ENCODE measurements at regions not wholly inside any gene's neighbourhood (a gene's known extent, or its start where the extent isn't known, plus 50 kb on each side); places are given as distances from the start of the nearest gene placed in this dataset.
"Not testable (repeated sequence)": the region's sequence is repeated elsewhere in the genome, so short reads cannot be mapped to it uniquely, and the experiment has no call there.

DNA sequence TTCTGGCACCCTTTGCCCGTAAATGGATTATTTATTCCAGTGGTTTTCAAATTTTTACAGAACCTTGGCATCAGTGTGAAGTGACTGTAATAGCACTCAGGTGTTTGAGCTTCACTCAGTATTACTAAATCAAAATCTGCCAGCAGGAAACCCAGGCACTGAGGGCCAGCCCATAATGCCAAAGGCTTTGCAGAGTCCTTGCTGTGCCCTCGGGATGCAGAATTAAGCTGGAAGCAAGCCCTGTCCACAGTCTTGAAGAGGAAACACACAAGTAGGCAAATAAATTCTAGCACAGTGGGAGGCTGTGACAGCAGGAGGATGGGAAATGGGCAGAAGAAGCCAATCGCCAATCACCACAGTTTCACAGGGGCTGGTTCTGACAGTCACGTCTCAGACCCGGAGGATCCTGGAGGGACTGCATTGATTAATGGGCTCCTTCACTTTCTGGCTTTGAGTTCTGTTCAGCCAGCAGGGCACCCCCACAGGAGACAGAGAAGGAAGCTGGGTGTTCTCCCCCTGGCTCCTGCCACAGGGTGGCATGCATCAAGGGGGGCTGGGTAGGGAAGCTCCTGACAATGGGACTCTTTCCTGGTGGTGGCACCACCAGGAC lies 138.8 kb downstream of the MTNR1A start:
- no peaks in the 10 kb centered on the region for H3K36me3 Mint-ChIP-seq (ENCODE audit: insufficient read depth)
- no peaks in the 10 kb centered on the region for H3K9me3 Mint-ChIP-seq
- no peak overlapping the region for H3K4me3 Mint-ChIP-seq
- no peaks in the 10 kb centered on the region for H3K4me1 Mint-ChIP-seq
- H3K27ac Mint-ChIP-seq (ENCODE audit: low read depth): no peak overlapping the region
- peaks cover 14% of the 10 kb centered on the region for H3K27me3 Mint-ChIP-seq
- ATAC-seq (replicated peaks; ENCODE audit: extremely low read depth, poor library complexity, severe bottlenecking) (no peak), DNase-seq (ENCODE audit: low spot score in 2 of 2) (no peak)

GRCh38 chr4:186414390-186414789 lies 141.0 kb downstream of the MTNR1A start:
- DNase-seq (ENCODE audit: low spot score in 2 of 2) (no peak), ATAC-seq (replicated peaks; ENCODE audit: extremely low read depth, poor library complexity, severe bottlenecking) (no peak)
- Mint-ChIP-seq H3K4me1 (no peaks in the 10 kb centered on the region), H3K27me3 (peaks cover 14% of the 10 kb centered on the region), H3K27ac (ENCODE audit: low read depth) (no peak overlapping the region), H3K36me3 (ENCODE audit: insufficient read depth) (no peaks in the 10 kb centered on the region), H3K9me3 (no peaks in the 10 kb centered on the region), H3K4me3 (no peak overlapping the region)

DNA sequence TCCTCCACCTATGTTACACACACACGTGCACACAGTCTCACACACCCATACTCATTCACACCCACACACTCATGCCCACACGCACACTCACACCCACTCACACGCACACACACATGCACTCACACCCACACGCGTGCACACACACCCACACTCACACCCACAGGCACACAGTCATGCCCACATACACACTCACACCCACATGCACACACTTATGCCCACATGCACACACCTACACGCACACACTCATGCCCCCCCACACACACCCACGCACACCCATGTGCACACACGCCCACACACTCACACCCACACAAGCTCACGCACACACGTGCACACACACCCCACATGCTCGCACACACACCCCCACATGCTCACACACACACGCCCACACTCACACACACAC lies 140.0 kb downstream of the F11 start:
- Mint-ChIP-seq H3K4me1 (no peaks in the 10 kb centered on the region), H3K36me3 (ENCODE audit: insufficient read depth) (no peaks in the 10 kb centered on the region)

DNA sequence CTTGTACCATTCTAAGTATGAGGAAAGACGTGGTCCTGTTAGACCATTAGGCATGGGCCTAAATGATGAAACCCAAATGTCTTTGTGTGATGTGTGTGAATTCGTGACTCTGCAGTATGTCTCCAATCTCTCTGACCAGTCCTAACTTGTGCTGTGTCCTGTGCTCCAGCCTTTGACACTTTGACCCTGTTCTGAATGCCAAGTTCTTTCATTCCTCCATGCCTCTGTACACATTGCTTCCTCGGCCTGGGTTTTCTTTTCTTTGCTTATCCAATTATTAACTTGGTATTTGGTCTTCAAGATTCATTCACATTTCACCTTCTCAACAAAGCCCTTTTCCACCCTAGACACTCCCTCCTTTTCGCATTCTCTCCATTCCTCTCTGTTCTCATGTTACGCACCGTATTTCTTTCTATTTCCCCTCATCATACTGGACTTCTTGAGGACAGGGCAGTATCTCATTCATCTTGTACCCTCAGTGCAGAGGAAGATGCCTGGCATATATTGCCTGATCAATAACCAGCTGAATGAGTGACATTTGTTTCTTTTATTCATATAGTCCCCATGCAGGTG lies 138.7 kb downstream of the F11 start:
- peaks cover 9% of the 10 kb centered on the region for H3K9me3 Mint-ChIP-seq
- H3K27me3 Mint-ChIP-seq: no peaks in the 10 kb centered on the region
- DNase-seq (ENCODE audit: low spot score in 2 of 2) (no peak), ATAC-seq (replicated peaks; ENCODE audit: extremely low read depth, poor library complexity, severe bottlenecking) (no peak)
- H3K27ac Mint-ChIP-seq (ENCODE audit: low read depth): no peak overlapping the region
- no peaks in the 10 kb centered on the region for H3K36me3 Mint-ChIP-seq (ENCODE audit: insufficient read depth)
- no peaks in the 10 kb centered on the region for H3K4me1 Mint-ChIP-seq
- H3K4me3 Mint-ChIP-seq: no peak overlapping the region

More for the DNA sequence above, 140.0 kb downstream of the F11 start:
- Mint-ChIP-seq H3K27ac (ENCODE audit: low read depth) (no peak overlapping the region), H3K4me3 (no peak overlapping the region), H3K9me3 (peaks cover 9% of the 10 kb centered on the region), H3K27me3 (no peaks in the 10 kb centered on the region)
- no peak for ATAC-seq (replicated peaks; ENCODE audit: extremely low read depth, poor library complexity, severe bottlenecking)
- DNase-seq (ENCODE audit: low spot score in 2 of 2): no peak

DNA sequence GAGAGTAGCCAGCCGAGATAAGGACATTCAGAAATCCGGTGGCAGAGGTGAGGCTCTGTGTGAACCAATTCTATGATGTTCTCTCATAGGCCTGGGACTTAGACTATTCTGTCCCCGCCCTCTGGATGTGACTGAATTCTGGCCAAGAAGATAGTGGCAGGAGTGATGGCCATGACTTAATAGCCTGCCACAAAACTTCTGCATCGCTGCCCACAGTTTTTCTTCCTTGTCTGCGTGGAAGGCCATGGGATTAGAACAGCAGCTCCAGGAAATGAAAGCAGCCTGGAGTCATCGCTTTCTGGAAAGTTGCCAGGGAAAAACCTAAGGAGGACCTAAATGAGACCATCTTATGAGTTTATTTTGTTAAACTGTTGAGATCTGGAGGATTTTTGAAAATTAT lies 134.7 kb downstream of the F11 start:
- Mint-ChIP-seq H3K27ac (ENCODE audit: low read depth) (no peak overlapping the region), H3K4me3 (no peak overlapping the region), H3K4me1 (no peaks in the 10 kb centered on the region), H3K27me3 (no peaks in the 10 kb centered on the region), H3K9me3 (peaks cover under 1% of the 10 kb centered on the region), H3K36me3 (ENCODE audit: insufficient read depth) (no peaks in the 10 kb centered on the region)
- DNase-seq (ENCODE audit: low spot score in 2 of 2) (no peak), ATAC-seq (replicated peaks; ENCODE audit: extremely low read depth, poor library complexity, severe bottlenecking) (no peak)

DNA sequence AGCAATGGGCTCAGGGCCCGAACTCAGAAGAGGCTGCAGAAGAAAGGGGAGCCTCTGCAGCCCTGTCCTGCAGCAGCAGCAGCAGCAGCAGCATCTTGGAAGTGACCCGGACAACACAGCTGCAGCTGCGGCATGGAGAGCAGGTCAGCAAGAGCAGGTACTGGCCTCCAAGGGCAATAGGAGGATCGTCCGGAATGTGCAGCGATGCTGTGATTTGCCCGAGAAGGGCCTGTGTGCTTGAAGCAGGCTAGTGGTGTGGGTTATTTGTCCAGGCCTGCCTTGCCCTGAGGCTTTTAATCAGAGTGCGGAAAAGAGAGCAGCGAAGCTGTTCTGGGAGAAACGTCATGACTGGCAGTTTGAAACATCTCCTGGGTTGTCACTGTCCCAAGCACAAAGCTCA lies 126.0 kb downstream of the F11 start:
- no peaks in the 10 kb centered on the region for H3K27me3 Mint-ChIP-seq
- H3K27ac Mint-ChIP-seq (ENCODE audit: low read depth): no peak overlapping the region
- H3K4me3 Mint-ChIP-seq: no peak overlapping the region
- no peaks in the 10 kb centered on the region for H3K36me3 Mint-ChIP-seq (ENCODE audit: insufficient read depth)
- H3K4me1 Mint-ChIP-seq: no peaks in the 10 kb centered on the region
- H3K9me3 Mint-ChIP-seq: no peaks in the 10 kb centered on the region
- DNase-seq (ENCODE audit: low spot score in 2 of 2) (no peak), ATAC-seq (replicated peaks; ENCODE audit: extremely low read depth, poor library complexity, severe bottlenecking) (no peak)

DNA sequence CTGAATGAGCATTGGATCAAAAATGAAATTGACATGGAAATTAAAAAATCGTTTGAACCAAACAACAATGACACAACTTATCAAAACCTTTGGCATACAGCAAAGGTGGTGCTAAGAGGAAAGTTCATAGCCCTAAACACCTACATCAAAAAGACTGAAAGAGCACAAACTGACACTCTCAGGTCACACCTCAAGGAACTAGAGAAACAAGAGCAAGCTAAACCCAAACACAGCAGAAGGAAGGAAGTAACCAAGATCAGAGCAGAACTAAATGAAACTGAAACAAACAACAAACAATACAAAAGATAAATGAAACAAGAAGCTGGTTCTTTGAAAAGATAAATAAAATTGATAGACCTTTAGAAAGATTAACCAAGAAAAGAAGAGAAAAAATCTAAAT lies 118.3 kb downstream of the F11 start:
- not testable (repeated sequence) for H3K36me3 Mint-ChIP-seq (ENCODE audit: insufficient read depth); DNase-seq (ENCODE audit: low spot score in 2 of 2); H3K27me3 Mint-ChIP-seq; ATAC-seq (replicated peaks; ENCODE audit: extremely low read depth, poor library complexity, severe bottlenecking); H3K27ac Mint-ChIP-seq (ENCODE audit: low read depth); H3K4me1 Mint-ChIP-seq
- peak overlapping the region; percentile 10 for H3K4me3 Mint-ChIP-seq
- peaks cover 11% of the 10 kb centered on the region for H3K9me3 Mint-ChIP-seq

DNA sequence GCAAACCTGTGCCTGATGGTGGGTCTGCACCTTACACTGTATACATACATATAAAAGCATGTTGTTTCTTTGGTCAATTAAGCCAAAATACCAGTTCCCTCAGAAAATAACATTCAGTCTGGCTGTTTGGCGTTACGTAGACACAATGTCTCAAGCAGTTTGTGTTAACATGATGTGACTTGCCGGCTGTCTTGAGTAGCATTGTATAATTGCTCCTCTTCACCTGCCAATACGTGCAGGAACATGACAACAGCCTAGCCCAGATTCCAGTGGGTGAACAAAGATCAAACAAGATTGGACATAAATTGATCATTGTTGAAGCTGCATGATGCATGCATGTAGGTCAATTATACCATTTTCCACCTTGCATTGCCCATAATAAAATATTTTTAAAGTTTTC lies 102.3 kb downstream of the F11 start:
- no peak for ATAC-seq (replicated peaks; ENCODE audit: extremely low read depth, poor library complexity, severe bottlenecking)
- Mint-ChIP-seq H3K4me3 (no peak overlapping the region), H3K9me3 (peaks cover 19% of the 10 kb centered on the region), H3K4me1 (no peaks in the 10 kb centered on the region), H3K27ac (ENCODE audit: low read depth) (no peak overlapping the region), H3K27me3 (no peaks in the 10 kb centered on the region), H3K36me3 (ENCODE audit: insufficient read depth) (peaks cover 1% of the 10 kb centered on the region)
- DNase-seq (ENCODE audit: low spot score in 2 of 2): no peak

- no peak for DNase-seq (ENCODE audit: low spot score in 2 of 2)
- Mint-ChIP-seq H3K4me3 (no peak overlapping the region), H3K4me1 (no peaks in the 10 kb centered on the region), H3K36me3 (ENCODE audit: insufficient read depth) (peaks cover 1% of the 10 kb centered on the region), H3K27ac (ENCODE audit: low read depth) (no peak overlapping the region), H3K9me3 (peaks cover 19% of the 10 kb centered on the region), H3K27me3 (no peaks in the 10 kb centered on the region)
- no peak for ATAC-seq (replicated peaks; ENCODE audit: extremely low read depth, poor library complexity, severe bottlenecking)
Observed at GRCh38 chr4:186366326-186366725, 100.3 kb downstream of the F11 start.

DNA sequence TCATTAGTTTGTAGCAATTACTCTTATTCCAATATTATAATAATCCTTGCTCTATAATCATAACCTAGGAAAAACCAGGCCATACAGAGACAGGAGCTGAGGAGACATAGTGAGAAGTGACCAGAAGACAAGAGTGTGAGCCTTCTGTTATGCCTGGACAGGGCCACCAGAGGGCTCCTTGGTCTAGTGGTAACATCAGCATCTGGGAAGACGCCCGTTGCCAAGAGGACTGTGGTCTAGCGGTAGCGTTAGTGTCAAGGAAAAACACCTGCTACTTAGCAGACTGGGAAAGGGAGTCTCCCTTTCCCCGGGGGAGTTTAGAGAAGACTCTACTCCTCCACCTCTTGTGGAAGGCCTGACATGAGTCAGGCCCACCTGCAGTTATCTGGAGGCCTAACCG lies 97.0 kb downstream of the F11 start:
- not testable (repeated sequence) for H3K4me1 Mint-ChIP-seq; H3K4me3 Mint-ChIP-seq; H3K27ac Mint-ChIP-seq (ENCODE audit: low read depth); DNase-seq (ENCODE audit: low spot score in 2 of 2); H3K36me3 Mint-ChIP-seq (ENCODE audit: insufficient read depth); H3K27me3 Mint-ChIP-seq; ATAC-seq (replicated peaks; ENCODE audit: extremely low read depth, poor library complexity, severe bottlenecking)
- H3K9me3 Mint-ChIP-seq: peaks cover 19% of the 10 kb centered on the region

GRCh38 chr4:186360551-186360950 lies 94.6 kb downstream of the F11 start:
- Mint-ChIP-seq H3K9me3 (peaks cover 19% of the 10 kb centered on the region), H3K4me1 (no peaks in the 10 kb centered on the region), H3K36me3 (ENCODE audit: insufficient read depth) (peaks cover 1% of the 10 kb centered on the region), H3K27me3 (no peaks in the 10 kb centered on the region), H3K27ac (ENCODE audit: low read depth) (no peak overlapping the region), H3K4me3 (no peak overlapping the region)
- DNase-seq (ENCODE audit: low spot score in 2 of 2): no peak
- ATAC-seq (replicated peaks; ENCODE audit: extremely low read depth, poor library complexity, severe bottlenecking): no peak

- no peak overlapping the region for H3K27ac Mint-ChIP-seq (ENCODE audit: low read depth)
- no peaks in the 10 kb centered on the region for H3K9me3 Mint-ChIP-seq
- no peaks in the 10 kb centered on the region for H3K27me3 Mint-ChIP-seq
- H3K36me3 Mint-ChIP-seq (ENCODE audit: insufficient read depth): peaks cover 1% of the 10 kb centered on the region
- no peak overlapping the region for H3K4me3 Mint-ChIP-seq
- ATAC-seq (replicated peaks; ENCODE audit: extremely low read depth, poor library complexity, severe bottlenecking): no peak
- DNase-seq (ENCODE audit: low spot score in 2 of 2): no peak
- no peaks in the 10 kb centered on the region for H3K4me1 Mint-ChIP-seq
Observed at GRCh38 chr4:186351668-186352194, 85.7 kb downstream of the F11 start.

- Mint-ChIP-seq H3K27ac (ENCODE audit: low read depth) (no peak overlapping the region), H3K36me3 (ENCODE audit: insufficient read depth) (peaks cover 1% of the 10 kb centered on the region), H3K27me3 (no peaks in the 10 kb centered on the region), H3K9me3 (no peaks in the 10 kb centered on the region), H3K4me3 (no peak overlapping the region), H3K4me1 (no peaks in the 10 kb centered on the region)
- DNase-seq (ENCODE audit: low spot score in 2 of 2): no peak
- ATAC-seq (replicated peaks; ENCODE audit: extremely low read depth, poor library complexity, severe bottlenecking): no peak
Observed at GRCh38 chr4:186348433-186348832, 82.4 kb downstream of the F11 start.
